WERI-Rb-1 (cell line): ENCODE measurements at regions not wholly inside any gene's neighbourhood (a gene's known extent, or its start where the extent isn't known, plus 50 kb on each side); places are given as distances from the start of the nearest gene placed in this dataset.

Experiments used
- DNase-seq: peaks from one replicate; pipeline ENCODE4 v3.0.0-alpha.2; 2020
- H3K27ac ChIP-seq: fragments of 250-450 bp; sonication (Bioruptor Pico); 2 replicates; pipeline ENCODE4 v1.5.1; 2020; ENCODE audit warnings: mild to moderate bottlenecking, moderate library complexity
- H3K27me3 ChIP-seq: fragments of 250-450 bp; sonication (Bioruptor Pico); 2 replicates; pipeline ENCODE4 v1.5.1; 2021; ENCODE audit warnings: mild to moderate bottlenecking, low read depth, moderate library complexity; ENCODE audit not compliant: insufficient read depth, severe bottlenecking
- H3K36me3 ChIP-seq: fragments of 250-450 bp; sonication (Bioruptor Pico); 2 replicates; pipeline ENCODE4 v1.5.1; 2020; ENCODE audit warnings: mild to moderate bottlenecking, moderate library complexity
- H3K4me3 ChIP-seq: 2 replicates; pipeline ENCODE4 v1.5.1; 2011; ENCODE audit warnings: low read depth, mild to moderate bottlenecking, control low read depth, low read length
- H3K9me3 ChIP-seq: fragments of 250-450 bp; sonication (Bioruptor Pico); 2 replicates; pipeline ENCODE4 v1.5.1; 2021; ENCODE audit warnings: mild to moderate bottlenecking, moderate library complexity; ENCODE audit not compliant: severe bottlenecking
- TF ChIP-seq, protein P1 (sequence below): IDR thresholded peaks from 2 replicates; pipeline ENCODE4 v1.5.1; 2011; ENCODE audit warnings: low read depth, mild to moderate bottlenecking, control low read depth, inconsistent platforms, low read length

DNA sequence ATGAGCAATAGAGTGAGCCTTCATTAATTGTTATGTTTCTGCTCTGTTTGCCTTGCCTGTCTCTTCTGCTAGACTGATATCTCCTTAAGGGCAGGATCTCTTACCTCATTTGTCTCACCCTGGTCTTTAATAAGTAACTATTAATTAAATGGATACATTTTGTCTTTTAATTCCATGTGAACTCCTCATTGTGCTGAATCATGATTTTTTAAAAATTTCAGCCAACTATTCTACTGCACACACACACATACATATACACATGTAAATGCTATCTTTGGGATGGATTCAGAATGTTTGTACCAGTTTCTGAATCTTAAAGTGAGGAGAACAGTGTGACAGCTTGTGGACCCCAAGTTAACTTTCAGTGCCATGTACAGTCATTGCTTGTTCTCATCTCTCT, 731.1 kb upstream of the MAP3K7 start:
- Histone ChIP-seq H3K36me3 (no peaks in the 10 kb centered on the region), H3K9me3 (no peaks in the 10 kb centered on the region), H3K4me3 (no peak overlapping the region), H3K27me3 (no peaks in the 10 kb centered on the region), H3K27ac (no peak overlapping the region)
- no peak for DNase-seq
- TF ChIP-seq, protein P1, sequence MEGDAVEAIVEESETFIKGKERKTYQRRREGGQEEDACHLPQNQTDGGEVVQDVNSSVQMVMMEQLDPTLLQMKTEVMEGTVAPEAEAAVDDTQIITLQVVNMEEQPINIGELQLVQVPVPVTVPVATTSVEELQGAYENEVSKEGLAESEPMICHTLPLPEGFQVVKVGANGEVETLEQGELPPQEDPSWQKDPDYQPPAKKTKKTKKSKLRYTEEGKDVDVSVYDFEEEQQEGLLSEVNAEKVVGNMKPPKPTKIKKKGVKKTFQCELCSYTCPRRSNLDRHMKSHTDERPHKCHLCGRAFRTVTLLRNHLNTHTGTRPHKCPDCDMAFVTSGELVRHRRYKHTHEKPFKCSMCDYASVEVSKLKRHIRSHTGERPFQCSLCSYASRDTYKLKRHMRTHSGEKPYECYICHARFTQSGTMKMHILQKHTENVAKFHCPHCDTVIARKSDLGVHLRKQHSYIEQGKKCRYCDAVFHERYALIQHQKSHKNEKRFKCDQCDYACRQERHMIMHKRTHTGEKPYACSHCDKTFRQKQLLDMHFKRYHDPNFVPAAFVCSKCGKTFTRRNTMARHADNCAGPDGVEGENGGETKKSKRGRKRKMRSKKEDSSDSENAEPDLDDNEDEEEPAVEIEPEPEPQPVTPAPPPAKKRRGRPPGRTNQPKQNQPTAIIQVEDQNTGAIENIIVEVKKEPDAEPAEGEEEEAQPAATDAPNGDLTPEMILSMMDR = no peak

DNA sequence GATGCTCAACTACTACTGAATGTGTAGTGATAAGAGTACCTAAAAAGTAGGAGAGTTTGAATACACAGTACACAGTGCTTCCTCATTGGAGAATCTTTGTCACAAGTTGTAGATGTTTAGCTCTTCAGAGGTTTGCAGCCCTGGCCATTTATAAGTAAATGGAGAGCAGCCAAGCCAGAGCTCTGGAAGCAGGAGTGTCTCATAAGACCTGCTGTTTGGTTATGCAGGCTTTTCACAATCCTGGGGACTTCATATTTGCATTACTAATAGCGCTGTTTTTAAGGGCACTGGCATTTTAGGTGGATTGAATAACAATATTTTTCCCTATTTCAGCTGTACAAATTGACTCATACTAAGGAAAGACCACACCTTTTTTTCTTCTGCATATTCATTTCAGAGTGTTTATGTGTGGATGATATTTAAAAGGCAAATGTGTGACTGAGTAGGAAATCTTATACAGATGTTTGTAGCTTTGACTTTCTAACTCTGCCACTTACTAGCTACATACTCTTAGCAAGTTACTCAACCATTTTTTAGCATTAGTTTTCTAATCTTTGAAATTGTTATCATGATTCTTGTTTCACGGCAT, 730.5 kb upstream of the MAP3K7 start:
- Histone ChIP-seq H3K27me3 (no peaks in the 10 kb centered on the region), H3K27ac (no peak overlapping the region), H3K4me3 (no peak overlapping the region), H3K9me3 (no peaks in the 10 kb centered on the region), H3K36me3 (no peaks in the 10 kb centered on the region)
- no peak for DNase-seq
- TF ChIP-seq, protein P1 = no peak

DNA sequence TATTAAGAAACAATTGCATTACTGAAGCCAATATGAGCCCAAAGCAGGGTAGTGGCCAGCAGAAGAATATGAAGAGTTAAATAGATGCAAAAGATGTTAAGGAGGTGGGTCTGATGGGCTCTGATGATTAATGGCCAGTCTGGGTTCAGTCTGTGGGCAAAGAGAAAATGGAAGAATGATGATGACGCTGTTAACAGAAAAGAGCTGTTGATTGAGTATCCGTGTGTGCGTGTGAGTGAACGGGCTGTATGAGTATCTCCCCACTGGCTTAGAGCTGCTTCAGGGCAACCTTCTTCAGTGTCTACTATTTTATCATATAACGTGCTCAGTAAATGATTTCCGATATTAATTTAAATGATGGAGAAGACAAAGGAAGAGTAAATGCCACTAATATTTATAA, 723.3 kb upstream of the MAP3K7 start:
- DNase-seq = no peak
- H3K4me3 ChIP-seq = no peak overlapping the region
- no peaks in the 10 kb centered on the region for H3K27me3 ChIP-seq
- no peaks in the 10 kb centered on the region for H3K9me3 ChIP-seq
- no peak overlapping the region for H3K27ac ChIP-seq
- TF ChIP-seq, protein P1 = no peak
- no peaks in the 10 kb centered on the region for H3K36me3 ChIP-seq

DNA sequence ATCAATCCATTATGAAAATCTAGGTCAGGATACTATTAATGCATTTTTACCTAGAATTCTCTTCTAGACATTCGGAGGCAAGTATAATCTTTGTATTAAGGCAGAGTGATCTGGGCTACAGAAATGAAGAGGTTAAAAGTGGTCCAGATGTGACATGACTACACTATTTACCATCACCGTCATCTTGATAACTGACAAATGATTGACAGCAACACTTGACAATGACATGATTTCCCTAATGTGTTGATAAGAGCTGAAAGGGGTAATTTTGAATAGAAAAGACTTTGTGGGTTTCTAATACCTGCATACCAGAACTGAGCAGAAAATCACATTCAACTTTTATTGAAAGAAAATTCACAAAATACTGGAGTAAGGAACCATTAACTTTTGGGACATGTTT, 718.9 kb upstream of the MAP3K7 start:
- no peaks in the 10 kb centered on the region for H3K27me3 ChIP-seq
- no peak overlapping the region for H3K27ac ChIP-seq
- no peaks in the 10 kb centered on the region for H3K36me3 ChIP-seq
- H3K9me3 ChIP-seq = no peaks in the 10 kb centered on the region
- DNase-seq = no peak
- H3K4me3 ChIP-seq = no peak overlapping the region
- TF ChIP-seq, protein P1 = no peak

DNA sequence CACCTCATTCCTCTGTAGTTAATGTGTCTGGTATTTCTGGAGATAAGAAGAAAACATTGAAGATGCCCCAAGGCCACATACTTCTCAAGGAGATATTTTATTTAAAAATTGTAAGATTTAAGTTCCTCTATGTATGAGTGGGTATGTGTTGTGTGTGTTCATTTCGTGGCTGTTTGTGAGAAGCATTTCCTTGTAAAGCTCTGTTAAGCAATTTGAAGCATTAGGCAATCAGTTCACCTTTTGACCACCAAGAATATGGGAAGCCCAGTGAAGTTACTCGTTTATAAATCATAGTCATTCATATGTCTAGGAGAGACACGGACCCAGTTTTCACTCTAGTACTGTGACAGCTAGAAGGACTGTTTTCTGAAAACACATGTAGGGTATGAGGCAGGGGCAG, 717.6 kb upstream of the MAP3K7 start:
- TF ChIP-seq, protein P1 = no peak
- no peaks in the 10 kb centered on the region for H3K36me3 ChIP-seq
- no peak overlapping the region for H3K4me3 ChIP-seq
- no peaks in the 10 kb centered on the region for H3K27me3 ChIP-seq
- no peaks in the 10 kb centered on the region for H3K9me3 ChIP-seq
- H3K27ac ChIP-seq = no peak overlapping the region
- DNase-seq = no peak

DNA sequence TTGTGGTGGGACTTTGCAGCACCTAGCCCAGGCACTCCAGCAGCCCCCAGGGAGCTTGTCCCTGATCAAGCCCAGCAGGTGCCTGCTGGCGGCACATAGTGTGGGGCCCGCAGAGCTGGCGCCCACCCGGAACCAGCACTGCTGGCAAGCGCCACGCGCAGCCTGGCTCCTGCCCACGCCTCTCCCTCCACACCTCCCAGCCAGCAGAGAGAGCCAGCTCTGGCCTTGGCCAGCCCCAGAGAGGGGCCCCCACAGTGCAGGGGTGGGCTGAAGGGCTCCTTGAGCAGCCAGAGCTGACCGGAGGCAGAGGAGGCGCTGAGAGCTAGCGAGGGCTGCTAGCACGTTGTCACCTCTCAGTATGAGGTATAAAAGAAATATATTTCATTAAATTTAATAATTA, 716.5 kb upstream of the MAP3K7 start:
- Histone ChIP-seq H3K36me3 (no peaks in the 10 kb centered on the region), H3K9me3 (no peaks in the 10 kb centered on the region), H3K27ac (no peak overlapping the region), H3K4me3 (no peak overlapping the region), H3K27me3 (no peaks in the 10 kb centered on the region)
- TF ChIP-seq, protein P1 = no peak
- no peak for DNase-seq
